MG63 (cell line): ENCODE measurements at regions not wholly inside any gene's neighbourhood (a gene's known extent, or its start where the extent isn't known, plus 50 kb on each side); places are given as distances from the start of the nearest gene placed in this dataset.

Source experiments
- DNase-seq: peaks from one replicate; pipeline ENCODE4 v3.0.0-alpha.2; 2020
- H3K27me3 ChIP-seq: fragments of 250-450 bp; sonication (Bioruptor Pico); 2 replicates; pipeline ENCODE4 v1.5.1; 2020; ENCODE audit warnings: mild to moderate bottlenecking, moderate library complexity
- H3K36me3 ChIP-seq: fragments of 250-450 bp; sonication (Bioruptor Pico); 2 replicates; pipeline ENCODE4 v1.5.1; 2020; ENCODE audit warnings: mild to moderate bottlenecking, moderate library complexity
- H3K4me3 ChIP-seq: fragments of 250-450 bp; sonication (Bioruptor Pico); 2 replicates; pipeline ENCODE4 v1.5.1; 2020; ENCODE audit warnings: mild to moderate bottlenecking, moderate library complexity
- H3K9me3 ChIP-seq: fragments of 250-450 bp; sonication (Bioruptor Pico); 2 replicates; pipeline ENCODE4 v1.5.1; 2020; ENCODE audit warnings: mild to moderate bottlenecking, moderate library complexity

DNA sequence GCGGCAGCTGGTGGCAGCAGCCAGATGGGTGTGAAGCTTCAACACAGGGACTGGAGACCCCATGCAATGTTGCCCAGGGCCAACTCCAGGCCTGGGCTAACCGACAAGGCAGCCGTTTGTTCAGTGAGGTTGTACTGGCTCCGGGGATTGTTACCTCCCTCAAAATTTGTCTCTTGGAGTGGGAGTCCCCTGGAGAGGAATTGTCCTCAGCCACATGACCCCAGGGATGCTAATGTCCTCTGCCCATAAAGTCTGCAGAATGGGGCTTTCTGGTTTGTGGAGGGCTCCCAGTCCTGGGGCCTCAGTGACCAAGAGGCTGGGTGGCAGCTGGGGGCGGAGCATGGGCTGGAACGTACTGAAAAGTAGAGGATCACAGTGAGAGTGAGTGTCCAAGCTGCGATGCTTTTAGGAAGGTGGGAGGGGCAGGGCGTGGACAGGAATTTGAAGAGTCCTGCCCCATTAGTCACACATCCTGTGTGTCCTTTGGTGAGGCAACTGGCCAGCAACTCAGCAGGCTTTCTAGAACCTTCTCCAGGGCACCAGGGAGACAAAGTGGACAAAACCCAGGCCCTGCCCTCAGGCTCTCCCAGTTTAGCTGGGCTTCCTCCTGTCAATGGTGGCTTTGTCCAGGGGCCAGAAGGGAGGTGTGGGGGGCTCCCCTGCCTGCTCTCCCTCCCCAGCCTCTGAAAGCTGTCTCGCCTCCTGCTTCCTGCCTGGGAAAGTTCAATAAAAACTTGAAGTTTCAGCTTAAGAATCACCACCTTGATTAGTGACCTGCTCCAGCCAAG lies 114.0 kb downstream of the NSG2 start:
- peak; percentile 93 for DNase-seq
- Histone ChIP-seq H3K4me3 (no peak overlapping the region), H3K36me3 (no peaks in the 10 kb centered on the region), H3K9me3 (peaks cover 4% of the 10 kb centered on the region), H3K27me3 (no peaks in the 10 kb centered on the region)

- no peak overlapping the region for H3K4me3 ChIP-seq
- no peak for DNase-seq
- peaks cover 6% of the 10 kb centered on the region for H3K9me3 ChIP-seq
- no peaks in the 10 kb centered on the region for H3K27me3 ChIP-seq
- H3K36me3 ChIP-seq, result no peaks in the 10 kb centered on the region
Measured at GRCh38 chr5:174165406-174165805, 119.9 kb downstream of the NSG2 start.

- peaks cover 6% of the 10 kb centered on the region for H3K9me3 ChIP-seq
- H3K4me3 ChIP-seq, result no peak overlapping the region
- DNase-seq, result no peak
- peaks cover 2% of the 10 kb centered on the region; the same call in 1 of the 2 replicates for H3K27me3 ChIP-seq
- no peaks in the 10 kb centered on the region for H3K36me3 ChIP-seq
Measured at GRCh38 chr5:174166231-174167079, 120.9 kb downstream of the NSG2 start.

DNA sequence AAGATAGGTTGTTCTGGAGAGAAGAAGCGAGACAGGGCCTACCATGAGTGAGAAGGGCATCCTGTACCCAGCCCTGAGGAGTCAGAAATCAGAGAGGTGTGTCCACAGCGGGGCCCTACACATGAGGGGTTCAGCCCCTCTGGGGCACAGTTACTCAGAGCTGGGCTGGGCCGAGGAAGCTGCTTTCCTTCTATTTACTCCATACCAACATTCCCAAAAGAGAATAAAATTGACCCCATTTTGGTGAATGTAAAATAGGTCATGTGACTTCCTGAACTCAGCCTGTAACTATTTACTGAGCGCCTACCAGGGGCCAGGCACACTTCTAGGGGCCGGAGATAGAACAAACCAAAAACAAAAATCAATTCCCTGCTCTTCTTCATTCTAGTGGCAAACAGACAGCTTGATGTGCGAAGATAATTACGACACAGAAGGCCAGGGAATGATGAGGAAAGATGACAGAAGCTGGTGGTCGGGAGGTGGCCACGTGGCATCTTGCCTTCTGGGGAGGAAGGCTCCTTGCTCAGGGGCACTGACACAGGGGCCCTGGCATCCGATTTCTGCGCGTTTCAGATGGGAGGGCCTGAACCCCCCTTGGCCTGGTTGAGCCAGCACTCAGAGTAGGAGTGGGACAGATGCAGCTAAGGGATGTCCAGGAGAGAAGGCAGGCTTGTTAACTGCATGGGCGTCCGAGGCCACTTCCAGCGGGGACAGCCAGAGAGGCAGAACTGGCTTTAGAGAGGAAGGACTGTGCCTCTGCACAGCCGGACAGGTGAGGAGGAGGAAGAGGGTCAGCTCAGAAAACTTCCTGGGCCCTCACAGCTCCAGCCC lies 121.8 kb downstream of the NSG2 start:
- H3K36me3 ChIP-seq, result no peaks in the 10 kb centered on the region
- peaks cover 2% of the 10 kb centered on the region; the same call in 1 of the 2 replicates for H3K27me3 ChIP-seq
- no peak overlapping the region for H3K4me3 ChIP-seq
- H3K9me3 ChIP-seq, result peaks cover 6% of the 10 kb centered on the region
- no peak for DNase-seq

- peaks cover 6% of the 10 kb centered on the region for H3K9me3 ChIP-seq
- H3K36me3 ChIP-seq, result no peaks in the 10 kb centered on the region
- H3K27me3 ChIP-seq, result peaks cover 2% of the 10 kb centered on the region; the same call in 1 of the 2 replicates
- H3K4me3 ChIP-seq, result no peak overlapping the region
- DNase-seq, result no peak
Measured at GRCh38 chr5:174172152-174172551, 126.6 kb downstream of the NSG2 start.

- H3K9me3 ChIP-seq, result peaks cover 6% of the 10 kb centered on the region
- peaks cover 2% of the 10 kb centered on the region; the same call in 1 of the 2 replicates for H3K27me3 ChIP-seq
- no peak for DNase-seq
- no peaks in the 10 kb centered on the region for H3K36me3 ChIP-seq
- H3K4me3 ChIP-seq, result no peak overlapping the region
Measured at GRCh38 chr5:174172566-174172965, 127.1 kb downstream of the NSG2 start.

DNA sequence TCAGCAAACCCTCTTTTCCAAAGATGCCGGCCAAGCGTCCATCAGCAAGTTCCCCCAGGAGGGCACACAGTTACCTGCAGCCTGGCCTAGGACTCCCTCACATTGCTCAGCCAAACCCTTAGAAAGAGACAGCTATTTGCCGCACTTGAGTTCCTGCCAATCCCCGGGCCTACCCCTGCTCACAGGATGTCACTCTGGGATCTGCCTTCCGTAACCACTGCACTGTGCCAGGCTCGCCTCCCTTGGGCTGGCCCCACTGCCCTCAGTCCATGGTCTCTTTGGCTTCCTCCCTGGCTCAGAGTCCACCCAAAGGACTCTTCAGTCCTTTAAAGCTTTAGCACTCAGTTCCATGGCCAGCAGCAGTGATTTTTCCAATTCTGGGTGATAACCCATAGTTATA lies 128.3 kb downstream of the NSG2 start:
- Histone ChIP-seq H3K36me3 (no peaks in the 10 kb centered on the region), H3K4me3 (no peak overlapping the region), H3K9me3 (peaks cover 6% of the 10 kb centered on the region), H3K27me3 (peaks cover 2% of the 10 kb centered on the region; the same call in 1 of the 2 replicates)
- no peak for DNase-seq

- Histone ChIP-seq H3K36me3 (no peaks in the 10 kb centered on the region), H3K9me3 (no peaks in the 10 kb centered on the region), H3K27me3 (peaks cover 2% of the 10 kb centered on the region; the same call in 1 of the 2 replicates), H3K4me3 (0 out of 2 replicates have a peak overlapping the region, but pooled peaks have one; percentile 8)
- DNase-seq, result peak; percentile 34
Measured at GRCh38 chr5:174175716-174176268, 130.3 kb downstream of the NSG2 start.

GRCh38 chr5:174176511-174176910 lies 131.0 kb downstream of the NSG2 start:
- Histone ChIP-seq H3K27me3 (no peaks in the 10 kb centered on the region), H3K9me3 (no peaks in the 10 kb centered on the region), H3K36me3 (no peaks in the 10 kb centered on the region), H3K4me3 (no peak overlapping the region)
- DNase-seq, result peak; percentile 26

- no peaks in the 10 kb centered on the region for H3K27me3 ChIP-seq
- H3K36me3 ChIP-seq, result no peaks in the 10 kb centered on the region
- H3K9me3 ChIP-seq, result no peaks in the 10 kb centered on the region
- H3K4me3 ChIP-seq, result no peak overlapping the region
- no peak for DNase-seq
Measured at GRCh38 chr5:174177531-174177930, 132.0 kb downstream of the NSG2 start.

- Histone ChIP-seq H3K9me3 (no peaks in the 10 kb centered on the region), H3K36me3 (no peaks in the 10 kb centered on the region), H3K4me3 (no peak overlapping the region), H3K27me3 (no peaks in the 10 kb centered on the region)
- DNase-seq, result no peak
Measured at GRCh38 chr5:174177976-174178605, 132.6 kb downstream of the NSG2 start.

DNA sequence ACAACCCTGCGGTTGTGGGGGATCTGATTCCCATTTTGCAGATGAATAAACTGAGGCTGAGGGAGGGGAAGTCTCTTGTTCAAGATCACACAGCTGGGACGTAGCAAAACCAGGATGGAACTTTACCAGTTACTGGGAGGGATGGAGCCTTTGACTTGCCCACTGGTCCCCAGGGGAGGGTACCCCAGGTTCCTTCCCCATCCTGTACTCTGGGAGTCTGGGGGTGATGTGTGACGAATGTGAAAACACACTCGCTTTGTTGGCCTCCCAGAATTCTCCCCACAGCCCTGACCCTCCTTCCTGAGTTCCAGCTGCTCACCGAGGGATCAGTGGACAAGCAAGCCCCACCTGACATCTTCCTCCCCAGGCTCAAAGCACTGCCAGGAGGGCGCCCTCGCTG lies 135.1 kb downstream of the NSG2 start:
- no peak overlapping the region for H3K4me3 ChIP-seq
- H3K27me3 ChIP-seq, result no peaks in the 10 kb centered on the region
- H3K9me3 ChIP-seq, result no peaks in the 10 kb centered on the region
- H3K36me3 ChIP-seq, result no peaks in the 10 kb centered on the region
- DNase-seq, result no peak

DNA sequence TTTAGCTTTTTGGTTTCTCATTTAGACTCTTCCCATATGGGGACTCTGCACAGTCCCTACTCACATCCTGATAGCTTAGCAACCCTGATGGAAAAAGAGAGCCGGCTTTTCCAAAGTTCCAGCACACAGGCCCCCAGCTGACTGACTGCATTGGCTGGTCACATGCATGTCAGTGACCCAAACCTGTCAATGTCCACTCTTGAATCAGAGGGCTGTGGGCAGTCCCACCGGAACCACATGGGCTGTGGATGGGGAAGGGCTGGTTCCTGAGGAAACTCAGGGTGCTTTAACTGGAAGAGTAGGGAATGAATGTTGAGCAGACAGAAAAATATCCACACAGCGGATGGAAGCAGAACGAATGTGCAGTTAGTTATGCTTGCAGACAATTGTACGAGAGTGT lies 136.6 kb downstream of the NSG2 start:
- no peaks in the 10 kb centered on the region for H3K9me3 ChIP-seq
- H3K4me3 ChIP-seq, result no peak overlapping the region
- no peaks in the 10 kb centered on the region for H3K27me3 ChIP-seq
- H3K36me3 ChIP-seq, result no peaks in the 10 kb centered on the region
- DNase-seq, result no peak

DNA sequence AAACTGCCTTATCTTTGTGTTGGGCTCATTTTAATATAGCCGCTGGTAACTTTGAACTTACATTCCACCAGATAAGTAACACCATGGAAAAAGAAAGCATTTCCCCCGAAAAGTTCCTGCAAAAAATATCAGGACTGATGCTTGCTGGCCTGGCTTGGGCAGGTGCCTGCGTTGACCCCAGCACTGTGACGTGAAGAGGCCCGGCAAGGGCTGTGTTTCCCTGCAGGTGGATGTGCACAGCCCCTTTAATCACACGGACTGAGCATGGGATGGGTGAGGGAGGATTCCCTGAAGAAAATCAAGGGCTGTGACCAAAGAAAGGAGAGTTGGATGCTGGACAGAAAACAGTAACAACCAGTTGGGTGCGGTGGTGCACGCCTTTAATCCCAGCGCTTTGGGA lies 138.2 kb downstream of the NSG2 start:
- no peaks in the 10 kb centered on the region for H3K9me3 ChIP-seq
- H3K4me3 ChIP-seq, result no peak overlapping the region
- no peaks in the 10 kb centered on the region for H3K36me3 ChIP-seq
- no peak for DNase-seq
- H3K27me3 ChIP-seq, result no peaks in the 10 kb centered on the region

GRCh38 chr5:174185506-174185905 lies 140.0 kb downstream of the NSG2 start:
- Histone ChIP-seq H3K27me3 (no peaks in the 10 kb centered on the region), H3K36me3 (no peaks in the 10 kb centered on the region), H3K4me3 (no peak overlapping the region), H3K9me3 (no peaks in the 10 kb centered on the region)
- no peak for DNase-seq

DNA sequence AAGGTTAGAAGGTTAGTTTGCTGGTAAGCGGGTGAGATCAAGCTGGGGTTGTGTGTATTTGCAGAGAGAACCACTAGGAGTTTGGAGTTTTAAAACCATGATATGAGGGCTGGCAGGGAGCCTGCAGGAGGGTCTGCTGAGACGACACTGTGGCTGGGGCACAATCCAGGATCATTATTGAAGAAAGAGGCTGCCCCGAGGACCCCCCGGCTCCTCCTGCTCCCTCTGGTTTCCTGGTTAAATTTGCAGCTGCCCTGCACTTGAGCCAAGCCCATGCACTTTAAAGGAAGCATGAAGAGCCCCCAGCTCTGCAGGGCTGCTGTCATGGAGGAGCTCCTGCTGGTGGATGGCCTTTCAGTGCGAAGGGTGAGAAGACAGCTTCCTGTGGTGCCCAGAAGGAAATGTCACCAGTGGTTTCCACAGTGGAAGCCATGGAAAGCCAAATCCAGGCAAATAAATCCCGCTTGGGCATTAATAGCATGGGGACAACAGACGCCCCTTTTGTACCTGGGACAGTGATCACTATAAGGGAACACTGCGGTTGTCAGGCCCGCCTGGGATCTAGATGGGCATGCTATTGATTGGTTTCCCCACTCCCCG lies 140.7 kb downstream of the NSG2 start:
- no peaks in the 10 kb centered on the region for H3K27me3 ChIP-seq
- H3K4me3 ChIP-seq, result no peak overlapping the region
- no peak for DNase-seq
- H3K36me3 ChIP-seq, result no peaks in the 10 kb centered on the region
- no peaks in the 10 kb centered on the region for H3K9me3 ChIP-seq
